SU-DHL-6 (cell line): ENCODE measurements at regions not wholly inside any gene's neighbourhood (a gene's known extent, or its start where the extent isn't known, plus 50 kb on each side); places are given as distances from the start of the nearest gene placed in this dataset.

ENCODE experiments used
- H2AFZ ChIP-seq: fragments of 200-600 bp; sonication (generic); 2 replicates; pipeline ENCODE4 v1.6.1; 2014; ENCODE audit warnings: low read depth, mild to moderate bottlenecking, moderate library complexity, mixed read lengths, antibody characterized with exemption, low read length; ENCODE audit not compliant: severe bottlenecking
- H3F3A ChIP-seq: fragments of 200-600 bp; shearing (Covaris generic); 2 replicates; pipeline ENCODE4 v1.6.0; 2016; ENCODE audit warnings: antibody characterized with exemption, mild to moderate bottlenecking; ENCODE audit not compliant: insufficient read depth
- H3K27ac ChIP-seq: fragments of 200-600 bp; sonication (generic); 2 replicates; pipeline ENCODE4 v1.5.1; 2016; ENCODE audit warnings: low read depth, mild to moderate bottlenecking, low read length, moderate library complexity, mixed read lengths
- H3K27me3 ChIP-seq: fragments of 200-600 bp; sonication (generic), shearing (Covaris generic); 2 replicates; pipeline ENCODE4 v1.6.0; 2014; ENCODE audit warnings: mild to moderate bottlenecking, low read length
- H3K36me3 ChIP-seq: fragments of 200-600 bp; sonication (generic); 2 replicates; pipeline ENCODE4 v1.6.1; 2014; ENCODE audit warnings: mild to moderate bottlenecking, low read length, mixed read lengths
- H3K4me2 ChIP-seq: fragments of 300-600, 200-600 bp; shearing (Covaris generic), sonication (generic); 2 replicates; pipeline ENCODE4 v1.6.0; 2014; ENCODE audit warnings: low read length, low read depth, mild to moderate bottlenecking; ENCODE audit not compliant: poor library complexity, severe bottlenecking
- H3K4me3 ChIP-seq: fragments of 200-600 bp; sonication (generic); 2 replicates; pipeline ENCODE4 v1.5.1; 2014; ENCODE audit warnings: antibody characterized with exemption, low read length, mild to moderate bottlenecking, mixed read lengths; ENCODE audit not compliant: insufficient read depth, poor library complexity, severe bottlenecking
- H3K79me2 ChIP-seq: fragments of 200-600 bp; sonication (generic); 2 replicates; pipeline ENCODE4 v1.6.1; 2014; ENCODE audit warnings: mild to moderate bottlenecking, low read length, moderate library complexity; ENCODE audit not compliant: insufficient read depth
- H3K9ac ChIP-seq: fragments of 200-600 bp; sonication (generic); 2 replicates; pipeline ENCODE4 v1.7.0; 2014; ENCODE audit warnings: mild to moderate bottlenecking, low read length
- H3K9me2 ChIP-seq: fragments of 200-600 bp; sonication (generic); replicated peaks from 2 replicates; pipeline ENCODE4 v1.6.1; 2014; ENCODE audit warnings: low read length; ENCODE audit not compliant: insufficient read depth
- H3K9me3 ChIP-seq: fragments of 200-600 bp; sonication (generic); 2 replicates; pipeline ENCODE4 v1.6.1; 2014; ENCODE audit warnings: low read length, mixed read lengths; ENCODE audit not compliant: insufficient read depth
- H4K20me1 ChIP-seq: fragments of 200-600 bp; sonication (generic); 2 replicates; pipeline ENCODE4 v1.6.1; 2014; ENCODE audit warnings: low read depth, mild to moderate bottlenecking, antibody characterized with exemption, low read length, moderate library complexity, mixed read lengths
- EZH2phosphoT487 ChIP-seq: fragments of 200-600 bp; sonication (generic), shearing (Covaris generic); conservative IDR thresholded peaks from 2 replicates; pipeline ENCODE4 v1.6.1; 2018; ENCODE audit warnings: mild to moderate bottlenecking, antibody characterized with exemption, low read length, moderate library complexity, mixed read lengths
- TF ChIP-seq, protein P1 (sequence below): fragments of 200-600 bp; sonication (generic); IDR thresholded peaks from one replicate; pipeline ENCODE4 v1.5.1; 2017; ENCODE audit warnings: antibody characterized with exemption, mild to moderate bottlenecking, low read length, moderate library complexity; ENCODE audit not compliant: insufficient read depth, poor library complexity, severe bottlenecking

DNA sequence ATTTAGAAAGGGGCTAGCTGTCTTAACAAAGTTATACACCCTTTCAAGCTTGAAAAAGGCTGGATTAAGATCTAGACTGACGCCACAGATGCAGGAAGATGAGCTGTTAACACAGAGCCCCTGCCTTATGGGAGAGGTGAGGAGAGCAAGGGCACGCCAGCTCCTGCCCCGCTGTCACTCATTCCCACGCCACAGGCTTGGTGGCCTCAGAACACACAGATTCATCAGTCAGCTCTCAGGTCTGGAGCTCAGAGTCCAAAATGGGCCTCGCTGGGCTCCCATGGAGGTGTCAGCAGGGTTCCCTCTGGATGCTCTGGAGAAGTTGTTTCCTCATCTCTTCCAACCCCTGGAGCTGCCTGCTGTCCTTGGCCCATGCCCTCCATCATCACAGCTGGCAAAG, 554.2 kb downstream of the TCERG1L start:
- Histone ChIP-seq H4K20me1 (no peaks in the 10 kb centered on the region), H2AFZ (no peak overlapping the region), H3K9me2 (no peaks in the 10 kb centered on the region), H3K27ac (no peak overlapping the region), H3K9ac (no peak overlapping the region), H3K79me2 (no peaks in the 10 kb centered on the region), H3K4me2 (no peak overlapping the region), H3K4me3 (no peak overlapping the region), H3F3A (no peaks in the 10 kb centered on the region), H3K9me3 (no peaks in the 10 kb centered on the region), H3K36me3 (no peaks in the 10 kb centered on the region), H3K27me3 (no peaks in the 10 kb centered on the region)
- TF ChIP-seq, protein P1, sequence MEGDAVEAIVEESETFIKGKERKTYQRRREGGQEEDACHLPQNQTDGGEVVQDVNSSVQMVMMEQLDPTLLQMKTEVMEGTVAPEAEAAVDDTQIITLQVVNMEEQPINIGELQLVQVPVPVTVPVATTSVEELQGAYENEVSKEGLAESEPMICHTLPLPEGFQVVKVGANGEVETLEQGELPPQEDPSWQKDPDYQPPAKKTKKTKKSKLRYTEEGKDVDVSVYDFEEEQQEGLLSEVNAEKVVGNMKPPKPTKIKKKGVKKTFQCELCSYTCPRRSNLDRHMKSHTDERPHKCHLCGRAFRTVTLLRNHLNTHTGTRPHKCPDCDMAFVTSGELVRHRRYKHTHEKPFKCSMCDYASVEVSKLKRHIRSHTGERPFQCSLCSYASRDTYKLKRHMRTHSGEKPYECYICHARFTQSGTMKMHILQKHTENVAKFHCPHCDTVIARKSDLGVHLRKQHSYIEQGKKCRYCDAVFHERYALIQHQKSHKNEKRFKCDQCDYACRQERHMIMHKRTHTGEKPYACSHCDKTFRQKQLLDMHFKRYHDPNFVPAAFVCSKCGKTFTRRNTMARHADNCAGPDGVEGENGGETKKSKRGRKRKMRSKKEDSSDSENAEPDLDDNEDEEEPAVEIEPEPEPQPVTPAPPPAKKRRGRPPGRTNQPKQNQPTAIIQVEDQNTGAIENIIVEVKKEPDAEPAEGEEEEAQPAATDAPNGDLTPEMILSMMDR = no peak
- TF ChIP-seq EZH2phosphoT487 = no peak

GRCh38 chr10:130757821-130758489, 553.6 kb downstream of the TCERG1L start:
- Histone ChIP-seq H3K27ac (no peak overlapping the region), H3K9ac (no peak overlapping the region), H4K20me1 (no peaks in the 10 kb centered on the region), H3K4me3 (no peak overlapping the region), H3F3A (no peaks in the 10 kb centered on the region), H3K79me2 (no peaks in the 10 kb centered on the region), H2AFZ (no peak overlapping the region), H3K9me2 (no peaks in the 10 kb centered on the region), H3K9me3 (no peaks in the 10 kb centered on the region), H3K36me3 (no peaks in the 10 kb centered on the region), H3K4me2 (no peak overlapping the region), H3K27me3 (no peaks in the 10 kb centered on the region)
- TF ChIP-seq, protein P1 = no peak
- no peak for TF ChIP-seq EZH2phosphoT487

GRCh38 chr10:130758529-130758928, 553.0 kb downstream of the TCERG1L start:
- no peaks in the 10 kb centered on the region for H3K36me3 ChIP-seq
- no peaks in the 10 kb centered on the region for H3K27me3 ChIP-seq
- TF ChIP-seq, protein P1 = no peak
- TF ChIP-seq EZH2phosphoT487 = no peak
- no peaks in the 10 kb centered on the region for H4K20me1 ChIP-seq
- H2AFZ ChIP-seq = no peak overlapping the region
- H3K27ac ChIP-seq = no peak overlapping the region
- H3K4me2 ChIP-seq = no peak overlapping the region
- no peaks in the 10 kb centered on the region for H3K9me2 ChIP-seq
- no peak overlapping the region for H3K4me3 ChIP-seq
- no peaks in the 10 kb centered on the region for H3F3A ChIP-seq
- H3K9ac ChIP-seq = no peak overlapping the region
- no peaks in the 10 kb centered on the region for H3K9me3 ChIP-seq
- no peaks in the 10 kb centered on the region for H3K79me2 ChIP-seq
